H1 (cell line): ENCODE measurements at regions not wholly inside any gene's neighbourhood (a gene's known extent, or its start where the extent isn't known, plus 50 kb on each side); places are given as distances from the start of the nearest gene placed in this dataset.

Source experiments
- BCL11A ChIP-seq, 2 experiments: IDR thresholded peaks; one replicate each; pipeline ENCODE4 v1.6.1; 2011; ENCODE audit warnings: low read depth in 2 of 2, low read length in 2 of 2, mild to moderate bottlenecking in 2 of 2
- POLR2A ChIP-seq, 2 experiments: IDR thresholded peaks; 1 replicate in 1 of 2; 2 replicates in 1 of 2; pipeline ENCODE4 v1.6.1; 2011; ENCODE audit warnings: low read depth in 2 of 2, low read length in 2 of 2, mild to moderate bottlenecking in 2 of 2; ENCODE audit errors: control extremely low read depth in 1 of 2
- POLR2AphosphoS5 ChIP-seq: IDR thresholded peaks from 2 replicates; pipeline ENCODE4 v1.6.1; 2011; ENCODE audit warnings: low read depth, low read length
- RAD21 ChIP-seq, 2 experiments: IDR thresholded peaks in 1 of 2; conservative IDR thresholded peaks in 1 of 2; 2 replicates each; pipeline ENCODE4 v1.6.1; 2011; ENCODE audit warnings: low read depth in 2 of 2, low read length in 2 of 2, improper control_type of control experiment in 1 of 2, inconsistent platforms in 1 of 2, mild to moderate bottlenecking in 1 of 2, moderate library complexity in 1 of 2
- RFX5 ChIP-seq: IDR thresholded peaks from 2 replicates; pipeline ENCODE4 v1.6.1; 2011; ENCODE audit warnings: low read depth, low read length, improper control_type of control experiment, borderline replicate concordance
- RXRA ChIP-seq: IDR thresholded peaks from 2 replicates; pipeline ENCODE4 v1.6.1; 2011; ENCODE audit warnings: low read depth, mild to moderate bottlenecking, low read length, moderate library complexity; ENCODE audit not compliant: insufficient read depth
- TF ChIP-seq, protein P1 (sequence below), 3 experiments: IDR thresholded peaks; 1 replicate in 2 of 3; 2 replicates in 1 of 3; pipeline versions ENCODE4 v1.5.1 to v1.6.1; 2011; ENCODE audit warnings: low read length in 3 of 3, mild to moderate bottlenecking in 3 of 3, inconsistent platforms in 2 of 3, low read depth in 1 of 3, moderate library complexity in 1 of 3; ENCODE audit not compliant: insufficient read depth in 1 of 3; ENCODE audit errors: control extremely low read depth in 1 of 3

- TF ChIP-seq RXRA (no peak), POLR2AphosphoS5 (no peak), POLR2A (IDR thresholded peaks at IDR 0.05; ENCODE audit: control extremely low read depth in 1 of 2, low read depth in 2 of 2, low read length in 2 of 2) (no peak), RAD21 (IDR thresholded peaks at IDR 0.05 in 1 of 2, conservative IDR thresholded peaks at IDR 0.05 in 1 of 2; ENCODE audit: low read depth in 2 of 2, low read length in 2 of 2) (no peak), RFX5 (no peak), BCL11A (IDR thresholded peaks at IDR 0.05; ENCODE audit: low read depth in 2 of 2, low read length in 2 of 2) (no peak)
- TF ChIP-seq, protein P1, sequence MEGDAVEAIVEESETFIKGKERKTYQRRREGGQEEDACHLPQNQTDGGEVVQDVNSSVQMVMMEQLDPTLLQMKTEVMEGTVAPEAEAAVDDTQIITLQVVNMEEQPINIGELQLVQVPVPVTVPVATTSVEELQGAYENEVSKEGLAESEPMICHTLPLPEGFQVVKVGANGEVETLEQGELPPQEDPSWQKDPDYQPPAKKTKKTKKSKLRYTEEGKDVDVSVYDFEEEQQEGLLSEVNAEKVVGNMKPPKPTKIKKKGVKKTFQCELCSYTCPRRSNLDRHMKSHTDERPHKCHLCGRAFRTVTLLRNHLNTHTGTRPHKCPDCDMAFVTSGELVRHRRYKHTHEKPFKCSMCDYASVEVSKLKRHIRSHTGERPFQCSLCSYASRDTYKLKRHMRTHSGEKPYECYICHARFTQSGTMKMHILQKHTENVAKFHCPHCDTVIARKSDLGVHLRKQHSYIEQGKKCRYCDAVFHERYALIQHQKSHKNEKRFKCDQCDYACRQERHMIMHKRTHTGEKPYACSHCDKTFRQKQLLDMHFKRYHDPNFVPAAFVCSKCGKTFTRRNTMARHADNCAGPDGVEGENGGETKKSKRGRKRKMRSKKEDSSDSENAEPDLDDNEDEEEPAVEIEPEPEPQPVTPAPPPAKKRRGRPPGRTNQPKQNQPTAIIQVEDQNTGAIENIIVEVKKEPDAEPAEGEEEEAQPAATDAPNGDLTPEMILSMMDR (IDR thresholded peaks at IDR 0.05; ENCODE audit: control extremely low read depth in 1 of 3, insufficient read depth in 1 of 3, low read depth in 1 of 3, low read length in 3 of 3): no peak
These were observed 473.7 kb upstream of the PODXL start for GRCh38 chr7:132030086-132030568.
